ENCODE measurements at regions not wholly inside any gene's neighbourhood (a gene's known extent, or its start where the extent isn't known, plus 50 kb on each side); places are given as distances from the start of the nearest gene placed in this dataset.
A peak's percentile ranks its signal among the peaks of the same experiment; 100 is the strongest.

GRCh38 chr4:107187091-107187490 is 151.0 kb upstream of the DKK2 start (continued):
- TF ChIP-seq, protein P1, sequence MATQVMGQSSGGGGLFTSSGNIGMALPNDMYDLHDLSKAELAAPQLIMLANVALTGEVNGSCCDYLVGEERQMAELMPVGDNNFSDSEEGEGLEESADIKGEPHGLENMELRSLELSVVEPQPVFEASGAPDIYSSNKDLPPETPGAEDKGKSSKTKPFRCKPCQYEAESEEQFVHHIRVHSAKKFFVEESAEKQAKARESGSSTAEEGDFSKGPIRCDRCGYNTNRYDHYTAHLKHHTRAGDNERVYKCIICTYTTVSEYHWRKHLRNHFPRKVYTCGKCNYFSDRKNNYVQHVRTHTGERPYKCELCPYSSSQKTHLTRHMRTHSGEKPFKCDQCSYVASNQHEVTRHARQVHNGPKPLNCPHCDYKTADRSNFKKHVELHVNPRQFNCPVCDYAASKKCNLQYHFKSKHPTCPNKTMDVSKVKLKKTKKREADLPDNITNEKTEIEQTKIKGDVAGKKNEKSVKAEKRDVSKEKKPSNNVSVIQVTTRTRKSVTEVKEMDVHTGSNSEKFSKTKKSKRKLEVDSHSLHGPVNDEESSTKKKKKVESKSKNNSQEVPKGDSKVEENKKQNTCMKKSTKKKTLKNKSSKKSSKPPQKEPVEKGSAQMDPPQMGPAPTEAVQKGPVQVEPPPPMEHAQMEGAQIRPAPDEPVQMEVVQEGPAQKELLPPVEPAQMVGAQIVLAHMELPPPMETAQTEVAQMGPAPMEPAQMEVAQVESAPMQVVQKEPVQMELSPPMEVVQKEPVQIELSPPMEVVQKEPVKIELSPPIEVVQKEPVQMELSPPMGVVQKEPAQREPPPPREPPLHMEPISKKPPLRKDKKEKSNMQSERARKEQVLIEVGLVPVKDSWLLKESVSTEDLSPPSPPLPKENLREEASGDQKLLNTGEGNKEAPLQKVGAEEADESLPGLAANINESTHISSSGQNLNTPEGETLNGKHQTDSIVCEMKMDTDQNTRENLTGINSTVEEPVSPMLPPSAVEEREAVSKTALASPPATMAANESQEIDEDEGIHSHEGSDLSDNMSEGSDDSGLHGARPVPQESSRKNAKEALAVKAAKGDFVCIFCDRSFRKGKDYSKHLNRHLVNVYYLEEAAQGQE (IDR thresholded peaks at IDR 0.05; ENCODE audit: low read depth, low read length) = no peak

DNA sequence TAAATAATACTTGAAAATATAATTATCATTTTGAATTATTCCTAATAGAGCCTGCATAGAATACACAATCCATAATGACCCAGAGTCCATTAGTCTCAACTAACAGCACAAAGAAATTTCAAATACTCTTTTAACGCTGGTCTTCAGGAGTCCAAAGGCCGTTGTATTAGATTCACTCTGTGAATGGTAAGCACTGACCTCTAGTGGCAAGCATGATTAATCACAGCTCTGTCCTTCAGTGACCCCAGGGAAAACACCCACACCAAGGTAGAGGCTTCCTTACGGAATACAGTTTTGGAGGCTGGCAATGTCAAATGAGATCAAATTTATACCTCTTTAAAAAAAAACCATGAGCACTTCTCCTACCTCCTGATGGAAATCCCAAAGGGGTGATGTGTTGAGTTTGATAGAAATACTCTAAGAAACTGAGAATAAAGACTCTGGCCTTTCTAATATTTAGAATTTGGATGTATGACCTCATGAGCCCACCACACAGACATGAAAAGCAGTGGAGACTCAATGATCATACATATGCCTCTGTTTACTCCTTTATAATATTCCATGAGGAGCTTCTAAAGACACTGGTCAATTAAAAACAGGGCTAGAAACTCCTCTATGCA is 147.2 kb upstream of the DKK2 start:
- H3K27ac ChIP-seq (ENCODE audit: control insufficient read depth, insufficient read depth) = no peak overlapping the region
- H3K27me3 ChIP-seq (replicated peaks in 1 of 2; ENCODE audit: control insufficient read depth in 2 of 2, insufficient read depth in 2 of 2, low read length in 1 of 2) = no peaks in the 10 kb centered on the region
- H3K79me2 ChIP-seq (ENCODE audit: control insufficient read depth, insufficient read depth, low read length) = no peaks in the 10 kb centered on the region
- H3K4me1 ChIP-seq (ENCODE audit: control insufficient read depth, insufficient read depth, low read length) = no peaks in the 10 kb centered on the region
- WGBS (ENCODE audit: insufficient coverage, insufficient replicate concordance, low lambda C conversion rate, missing lambda C conversion rate) = 2% methylated on average over 3 of the region's 3 CpGs
- no peak overlapping the region for H3K4me3 ChIP-seq
- intact Hi-C loops (cut with micrococcal nuclease; ENCODE audit: unreplicated experiment) (loop anchor here (2.0 to 10.0 kb wide), 3 partner anchors 138 to 816 kb away; partner anchors contain the start of gene GIMD1), in situ Hi-C loops (cut with MboI) (no loop called here)
- TF ChIP-seq ESRRA (IDR thresholded peaks at IDR 0.05; ENCODE audit: low read length) (peak; percentile 88; the same call in 1 of the 2 replicates), YY1 (IDR thresholded peaks at IDR 0.05; ENCODE audit: low read depth, low read length) (0 out of 2 replicates have a peak, but pooled peaks have one; percentile 16), CTCF (IDR thresholded peaks at IDR 0.05 in 2 of 3, conservative IDR thresholded peaks at IDR 0.05 in 1 of 3; ENCODE audit: control insufficient read depth in 2 of 3, extremely low read depth in 1 of 3, insufficient read depth in 1 of 3, low read depth in 3 of 3, low read length in 3 of 3) (peak; percentile 73 to 79 (median 78)), RAD21 (IDR thresholded peaks at IDR 0.05; ENCODE audit: insufficient read depth, low read depth, low read length) (peak; percentile 82), SMC3 (IDR thresholded peaks at IDR 0.05; ENCODE audit: borderline replicate concordance, low read length) (peak; percentile 58), POLR2A (IDR thresholded peaks at IDR 0.05; ENCODE audit: low read depth, low read length) (no peak), POLR2AphosphoS5 (IDR thresholded peaks at IDR 0.05; ENCODE audit: low read length) (no peak)
- ATAC-seq = peak; percentile 99
- H4K20me1 ChIP-seq (ENCODE audit: control insufficient read depth, insufficient read depth) = no peaks in the 10 kb centered on the region; the same call in 1 of the 2 replicates
- peak; percentile 3 for DNase-seq (ENCODE audit: low read depth, low spot score)
- H3K4me2 ChIP-seq (ENCODE audit: control insufficient read depth, insufficient read depth) = no peak overlapping the region
- H3K9me3 ChIP-seq (replicated peaks; ENCODE audit: control insufficient read depth, insufficient read depth, low read length) = no peaks in the 10 kb centered on the region
- H2AFZ ChIP-seq (ENCODE audit: control insufficient read depth, low read depth, low read length) = no peak overlapping the region
- POLR2A ChIA-PET = no interaction called here
- RAD21 ChIA-PET (ENCODE audit: unreplicated experiment) = interaction anchor here (1.5 kb wide), 1 partner anchor 814 kb away, joined by 4 read pairs; the partner anchor contains the start of gene GIMD1
- no TSS peak for BruUV-seq (replicated peaks)
- no peaks in the 10 kb centered on the region for H3K36me3 ChIP-seq (ENCODE audit: control insufficient read depth in 2 of 2, insufficient read depth in 2 of 2, low read length in 1 of 2)
- no peak overlapping the region for H3K9ac ChIP-seq (ENCODE audit: control insufficient read depth, insufficient read depth, low read length)
- FAIRE-seq = no peak
- CTCF ChIA-PET = interaction anchor here (0.6 to 2.7 kb wide), 23 partner anchors 9 to 917 kb away, joined by 3 to 18 read pairs (median 4); partner anchors contain the start of gene DKK2
- SMC1A ChIA-PET (ENCODE audit: uncharacterized antibody, unreplicated experiment) = interaction anchor here (0.6 to 1.4 kb wide), 6 partner anchors 131 to 917 kb away, joined by 3 to 4 read pairs (median 3); no protein-coding TSS in a partner anchor
